ENCODE measurements at regions not wholly inside any gene's neighbourhood (a gene's known extent, or its start where the extent isn't known, plus 50 kb on each side); places are given as distances from the start of the nearest gene placed in this dataset.
"Not testable (repeated sequence)": the region's sequence is repeated elsewhere in the genome, so short reads cannot be mapped to it uniquely, and the experiment has no call there.

- H3K4me3 ChIP-seq (ENCODE audit: insufficient read length, low read depth) = no peak overlapping the region
- TF ChIP-seq SUZ12 (IDR thresholded peaks at IDR 0.05; ENCODE audit: extremely low read depth, insufficient read depth, insufficient read length) = no peak
- no peak for TF ChIP-seq YY1 (IDR thresholded peaks at IDR 0.05; ENCODE audit: insufficient read depth, insufficient read length)
- no peak for TF ChIP-seq ZNF274 (IDR thresholded peaks at IDR 0.05; ENCODE audit: low read depth, low read length)
- no peak overlapping the region for H3K9ac ChIP-seq (ENCODE audit: insufficient read length, low read depth)
- no peaks in the 10 kb centered on the region for H3K4me1 ChIP-seq (ENCODE audit: insufficient read depth, insufficient read length)
- H3K9me3 ChIP-seq (ENCODE audit: insufficient read depth, low read length) = no peaks in the 10 kb centered on the region
- no peaks in the 10 kb centered on the region for H3K27me3 ChIP-seq (ENCODE audit: insufficient read depth, insufficient read length)
- H3K36me3 ChIP-seq (ENCODE audit: insufficient read depth, insufficient read length, low read length) = no peaks in the 10 kb centered on the region
- no peak for DNase-seq (ENCODE audit: low read depth, low spot score)
These were observed 134.7 kb upstream of the TNPO1 start for GRCh38 chr5:72681781-72682180.

GRCh38 chr5:72677447-72677846 is 139.0 kb upstream of the TNPO1 start:
- no peak overlapping the region for H3K9ac ChIP-seq (ENCODE audit: insufficient read length, low read depth)

DNA sequence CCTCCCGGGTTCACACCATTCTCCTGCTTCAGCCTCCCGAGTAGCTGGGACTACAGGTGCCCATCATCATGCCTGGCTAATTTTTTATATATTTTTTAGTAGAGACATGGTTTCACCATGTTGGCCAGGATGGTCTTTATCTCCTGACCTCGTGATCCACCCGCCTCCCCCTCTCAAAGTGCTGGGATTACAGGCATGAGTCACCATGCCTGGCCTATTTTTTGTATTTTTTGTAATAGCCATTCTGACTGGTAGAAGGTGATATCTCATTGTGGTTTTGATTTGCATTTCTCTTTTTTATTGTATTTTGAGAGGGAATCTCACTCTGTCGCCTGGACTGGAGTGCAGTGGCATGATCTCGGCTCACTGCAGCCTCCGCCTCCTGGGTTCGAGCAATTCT is 139.6 kb upstream of the TNPO1 start:
- not testable (repeated sequence) for DNase-seq (ENCODE audit: low read depth, low spot score); H3K9me3 ChIP-seq (ENCODE audit: insufficient read depth, low read length); H3K36me3 ChIP-seq (ENCODE audit: insufficient read depth, insufficient read length, low read length); H3K9ac ChIP-seq (ENCODE audit: insufficient read length, low read depth); H3K4me3 ChIP-seq (ENCODE audit: insufficient read length, low read depth); H3K4me1 ChIP-seq (ENCODE audit: insufficient read depth, insufficient read length); H3K27me3 ChIP-seq (ENCODE audit: insufficient read depth, insufficient read length)

More at GRCh38 chr5:72677447-72677846, 139.0 kb upstream of the TNPO1 start:
- Histone ChIP-seq H3K36me3 (ENCODE audit: insufficient read depth, insufficient read length, low read length) (no peaks in the 10 kb centered on the region), H3K4me3 (ENCODE audit: insufficient read length, low read depth) (no peak overlapping the region), H3K4me1 (ENCODE audit: insufficient read depth, insufficient read length) (no peaks in the 10 kb centered on the region), H3K9me3 (ENCODE audit: insufficient read depth, low read length) (no peaks in the 10 kb centered on the region), H3K27me3 (ENCODE audit: insufficient read depth, insufficient read length) (no peaks in the 10 kb centered on the region)
- DNase-seq (ENCODE audit: low read depth, low spot score) = no peak
- TF ChIP-seq SUZ12 (IDR thresholded peaks at IDR 0.05; ENCODE audit: extremely low read depth, insufficient read depth, insufficient read length) = no peak
- no peak for TF ChIP-seq ZNF274 (IDR thresholded peaks at IDR 0.05; ENCODE audit: low read depth, low read length)
- no peak for TF ChIP-seq YY1 (IDR thresholded peaks at IDR 0.05; ENCODE audit: insufficient read depth, insufficient read length)

- Histone ChIP-seq H3K9me3 (ENCODE audit: insufficient read depth, low read length) (no peaks in the 10 kb centered on the region), H3K27me3 (ENCODE audit: insufficient read depth, insufficient read length) (no peaks in the 10 kb centered on the region), H3K4me3 (ENCODE audit: insufficient read length, low read depth) (no peak overlapping the region), H3K36me3 (ENCODE audit: insufficient read depth, insufficient read length, low read length) (no peaks in the 10 kb centered on the region), H3K4me1 (ENCODE audit: insufficient read depth, insufficient read length) (no peaks in the 10 kb centered on the region), H3K9ac (ENCODE audit: insufficient read length, low read depth) (no peak overlapping the region)
- TF ChIP-seq ZNF274 (IDR thresholded peaks at IDR 0.05; ENCODE audit: low read depth, low read length) = no peak
- no peak for TF ChIP-seq SUZ12 (IDR thresholded peaks at IDR 0.05; ENCODE audit: extremely low read depth, insufficient read depth, insufficient read length)
- TF ChIP-seq YY1 (IDR thresholded peaks at IDR 0.05; ENCODE audit: insufficient read depth, insufficient read length) = no peak
- DNase-seq (ENCODE audit: low read depth, low spot score) = no peak
These were observed 142.8 kb upstream of the TNPO1 start for GRCh38 chr5:72673623-72674022.

GRCh38 chr5:72673180-72673579 is 143.3 kb upstream of the TNPO1 start:
- Histone ChIP-seq H3K9me3 (ENCODE audit: insufficient read depth, low read length) (no peaks in the 10 kb centered on the region), H3K4me1 (ENCODE audit: insufficient read depth, insufficient read length) (no peaks in the 10 kb centered on the region), H3K27me3 (ENCODE audit: insufficient read depth, insufficient read length) (no peaks in the 10 kb centered on the region), H3K36me3 (ENCODE audit: insufficient read depth, insufficient read length, low read length) (no peaks in the 10 kb centered on the region), H3K4me3 (ENCODE audit: insufficient read length, low read depth) (no peak overlapping the region), H3K9ac (ENCODE audit: insufficient read length, low read depth) (no peak overlapping the region)
- DNase-seq (ENCODE audit: low read depth, low spot score) = no peak
- no peak for TF ChIP-seq SUZ12 (IDR thresholded peaks at IDR 0.05; ENCODE audit: extremely low read depth, insufficient read depth, insufficient read length)
- no peak for TF ChIP-seq YY1 (IDR thresholded peaks at IDR 0.05; ENCODE audit: insufficient read depth, insufficient read length)
- no peak for TF ChIP-seq ZNF274 (IDR thresholded peaks at IDR 0.05; ENCODE audit: low read depth, low read length)

DNA sequence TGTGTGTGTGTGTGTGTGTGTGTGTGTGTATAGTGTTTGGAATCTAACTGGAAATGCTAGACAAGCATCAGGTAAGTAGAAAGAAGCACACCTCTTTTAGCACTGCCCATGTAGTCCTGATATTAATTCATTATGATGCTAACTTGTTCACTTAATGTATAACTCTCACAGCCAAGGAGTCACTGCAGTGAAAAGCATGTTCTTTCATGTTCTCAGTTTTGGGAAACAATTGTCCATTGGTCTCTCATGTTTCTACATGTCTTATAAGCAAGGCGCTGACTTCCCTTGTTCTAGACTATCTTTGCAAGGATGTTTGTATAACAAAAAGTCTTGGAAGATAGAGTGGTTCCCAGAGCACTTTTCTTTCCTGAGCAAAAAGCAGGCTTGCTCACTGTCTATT is 148.8 kb upstream of the TNPO1 start:
- Histone ChIP-seq H3K4me1 (ENCODE audit: insufficient read depth, insufficient read length) (peaks cover 5% of the 10 kb centered on the region), H3K9me3 (ENCODE audit: insufficient read depth, low read length) (no peaks in the 10 kb centered on the region), H3K4me3 (ENCODE audit: insufficient read length, low read depth) (no peak overlapping the region), H3K27me3 (ENCODE audit: insufficient read depth, insufficient read length) (no peaks in the 10 kb centered on the region), H3K36me3 (ENCODE audit: insufficient read depth, insufficient read length, low read length) (no peaks in the 10 kb centered on the region), H3K9ac (ENCODE audit: insufficient read length, low read depth) (no peak overlapping the region)
- DNase-seq (ENCODE audit: low read depth, low spot score) = no peak
- TF ChIP-seq SUZ12 (IDR thresholded peaks at IDR 0.05; ENCODE audit: extremely low read depth, insufficient read depth, insufficient read length) = no peak
- TF ChIP-seq ZNF274 (IDR thresholded peaks at IDR 0.05; ENCODE audit: low read depth, low read length) = no peak
- no peak for TF ChIP-seq YY1 (IDR thresholded peaks at IDR 0.05; ENCODE audit: insufficient read depth, insufficient read length)

DNA sequence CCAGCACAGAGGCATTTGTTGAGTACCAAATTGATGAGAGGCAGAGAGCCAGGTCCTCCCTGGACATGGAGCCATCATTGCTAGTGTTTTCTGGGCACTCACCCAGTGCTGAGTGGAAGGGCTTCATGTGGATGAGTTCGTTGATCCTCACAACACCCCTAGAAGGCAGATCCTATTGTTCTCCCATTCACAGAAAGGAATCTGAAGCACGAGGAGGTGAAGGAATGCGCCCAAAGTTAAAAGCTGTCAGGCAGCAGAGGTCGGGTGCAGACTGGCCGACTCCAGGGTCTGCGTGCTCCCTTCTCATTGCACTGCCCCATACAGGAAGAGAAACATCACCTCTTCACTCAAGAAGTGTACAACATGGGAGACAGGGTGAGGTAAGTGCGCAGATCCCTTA is 153.5 kb upstream of the TNPO1 start:
- H3K4me1 ChIP-seq (ENCODE audit: insufficient read depth, insufficient read length) = peaks cover 5% of the 10 kb centered on the region
- no peaks in the 10 kb centered on the region for H3K9me3 ChIP-seq (ENCODE audit: insufficient read depth, low read length)
- TF ChIP-seq ZNF274 (IDR thresholded peaks at IDR 0.05; ENCODE audit: low read depth, low read length) (no peak), YY1 (IDR thresholded peaks at IDR 0.05; ENCODE audit: insufficient read depth, insufficient read length) (no peak), SUZ12 (IDR thresholded peaks at IDR 0.05; ENCODE audit: extremely low read depth, insufficient read depth, insufficient read length) (no peak)
- DNase-seq (ENCODE audit: low read depth, low spot score) = no peak
- no peak overlapping the region for H3K9ac ChIP-seq (ENCODE audit: insufficient read length, low read depth)
- no peaks in the 10 kb centered on the region for H3K27me3 ChIP-seq (ENCODE audit: insufficient read depth, insufficient read length)
- H3K4me3 ChIP-seq (ENCODE audit: insufficient read length, low read depth) = no peak overlapping the region
- H3K36me3 ChIP-seq (ENCODE audit: insufficient read depth, insufficient read length, low read length) = no peaks in the 10 kb centered on the region

DNA sequence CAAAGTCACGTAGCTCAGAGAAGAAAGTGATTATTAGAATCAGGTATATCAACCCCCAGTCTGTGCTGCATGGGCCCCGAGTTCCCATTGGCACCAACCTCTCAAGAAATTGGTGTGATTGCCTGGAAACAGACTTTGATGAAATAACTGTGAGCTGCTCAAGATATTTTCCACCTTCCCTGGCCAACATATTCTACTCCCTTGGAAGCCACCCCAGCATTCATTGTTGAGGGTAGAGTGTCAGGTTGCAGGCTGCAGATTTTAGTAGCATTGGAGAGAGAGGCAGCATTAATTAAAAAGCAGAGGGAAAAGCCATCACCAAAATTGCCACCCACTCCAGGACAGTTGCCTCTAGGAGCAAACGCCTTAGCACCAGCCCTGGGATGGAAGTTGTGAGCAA is 154.2 kb upstream of the TNPO1 start:
- DNase-seq (ENCODE audit: low read depth, low spot score) = no peak

More for the DNA sequence above, 154.2 kb upstream of the TNPO1 start:
- Histone ChIP-seq H3K27me3 (ENCODE audit: insufficient read depth, insufficient read length) (no peaks in the 10 kb centered on the region), H3K9me3 (ENCODE audit: insufficient read depth, low read length) (no peaks in the 10 kb centered on the region), H3K4me3 (ENCODE audit: insufficient read length, low read depth) (no peak overlapping the region), H3K4me1 (ENCODE audit: insufficient read depth, insufficient read length) (peaks cover 5% of the 10 kb centered on the region), H3K36me3 (ENCODE audit: insufficient read depth, insufficient read length, low read length) (no peaks in the 10 kb centered on the region), H3K9ac (ENCODE audit: insufficient read length, low read depth) (no peak overlapping the region)
- TF ChIP-seq SUZ12 (IDR thresholded peaks at IDR 0.05; ENCODE audit: extremely low read depth, insufficient read depth, insufficient read length) = no peak
- TF ChIP-seq ZNF274 (IDR thresholded peaks at IDR 0.05; ENCODE audit: low read depth, low read length) = no peak
- TF ChIP-seq YY1 (IDR thresholded peaks at IDR 0.05; ENCODE audit: insufficient read depth, insufficient read length) = no peak

All from NT2/D1 (cell line).